ENCODE measurements at regions not wholly inside any gene's neighbourhood (a gene's known extent, or its start where the extent isn't known, plus 50 kb on each side); places are given as distances from the start of the nearest gene placed in this dataset.
A peak's percentile ranks its signal among the peaks of the same experiment; 100 is the strongest.

- DNase-seq, result no peak
Measured at GRCh38 chr12:126361804-126362203, 1296.6 kb downstream of the AACS start.

GRCh38 chr12:126362493-126362892 is 1297.3 kb downstream of the AACS start:
- no peak for DNase-seq

GRCh38 chr12:126362964-126363363 is 1297.7 kb downstream of the AACS start:
- DNase-seq, result no peak

GRCh38 chr12:126369487-126370463 is 1304.5 kb downstream of the AACS start:
- DNase-seq, result peak in 1 of 3 donors; percentile 11

- DNase-seq, result no peak
Measured at GRCh38 chr12:126383506-126383905, 1318.3 kb downstream of the AACS start.

- peak in 2 of 3 donors; percentile 10 to 22 for DNase-seq
Measured at GRCh38 chr12:126384026-126384564, 1318.9 kb downstream of the AACS start.

- no peak for DNase-seq
Measured at GRCh38 chr12:126385785-126386184, 1320.5 kb downstream of the AACS start.

GRCh38 chr12:126389220-126389841 is 1324.1 kb downstream of the AACS start:
- peak; percentile 11 to 53 (median 27) for DNase-seq

GRCh38 chr12:126389961-126390360 is 1324.7 kb downstream of the AACS start:
- DNase-seq, result no peak

- no peak for DNase-seq
Measured at GRCh38 chr12:126390969-126391566, 1325.8 kb downstream of the AACS start.

GRCh38 chr12:126396536-126396935 is 1331.3 kb downstream of the AACS start:
- peak in 1 of 3 donors; percentile 11 for DNase-seq

GRCh38 chr12:126397071-126397581 is 1331.9 kb downstream of the AACS start:
- peak; percentile 5 to 36 (median 28) for DNase-seq

GRCh38 chr12:126397660-126398059 is 1332.4 kb downstream of the AACS start:
- DNase-seq, result no peak

GRCh38 chr12:126400831-126401230 is 1335.6 kb downstream of the AACS start:
- no peak for DNase-seq

- no peak for DNase-seq
Measured at GRCh38 chr12:126404293-126404881, 1339.2 kb downstream of the AACS start.

- peak in 1 of 3 donors; percentile 31 for DNase-seq
Measured at GRCh38 chr12:126418400-126418799, 1353.2 kb downstream of the AACS start.

GRCh38 chr12:126419131-126419530 is 1353.9 kb downstream of the AACS start:
- DNase-seq, result no peak

GRCh38 chr12:126424696-126425095 is 1359.5 kb downstream of the AACS start:
- no peak for DNase-seq

GRCh38 chr12:126425264-126425663 is 1360.0 kb downstream of the AACS start:
- no peak for DNase-seq

GRCh38 chr12:126428769-126429168 is 1363.5 kb downstream of the AACS start:
- DNase-seq, result no peak

GRCh38 chr12:126430921-126431320 is 1365.7 kb downstream of the AACS start:
- DNase-seq, result no peak

- no peak for DNase-seq
Measured at GRCh38 chr12:126431767-126432166, 1366.5 kb downstream of the AACS start.

Measured in muscle of back (tissue), 3 donors.